ENCODE measurements at regions not wholly inside any gene's neighbourhood (a gene's known extent, or its start where the extent isn't known, plus 50 kb on each side); places are given as distances from the start of the nearest gene placed in this dataset.

DNA sequence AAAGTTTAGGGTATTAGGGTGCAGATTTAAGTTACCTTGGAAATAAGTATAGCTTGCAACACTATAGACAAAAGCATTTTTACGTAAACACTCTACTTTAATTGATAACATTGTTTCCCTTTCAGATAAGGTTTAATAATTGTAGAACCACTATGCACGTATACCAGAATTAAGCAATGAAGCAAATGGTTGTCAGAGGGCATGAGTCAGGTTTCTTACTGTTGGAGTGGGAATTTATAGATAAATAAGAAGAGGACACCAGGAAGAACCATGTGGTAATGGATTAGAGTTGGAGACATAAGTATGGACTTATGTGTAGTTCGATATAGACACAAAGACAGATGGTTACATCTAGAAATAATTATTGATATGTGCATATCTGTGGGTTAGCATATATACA, 355.6 kb downstream of the ETV1 start:
- no peak overlapping the region for H3K4me3 ChIP-seq
- DNase-seq (ENCODE audit: low read depth, low spot score), result no peak

More for the DNA sequence above, 355.6 kb downstream of the ETV1 start:
- CTCF ChIA-PET, result no interaction called here
- no peaks in the 10 kb centered on the region for H4K20me1 ChIP-seq (ENCODE audit: control insufficient read depth, insufficient read depth)
- no peak overlapping the region for H3K4me2 ChIP-seq (ENCODE audit: control insufficient read depth, insufficient read depth)
- RAD21 ChIA-PET (ENCODE audit: unreplicated experiment), result no interaction called here
- no peak overlapping the region for H3K27ac ChIP-seq (ENCODE audit: control insufficient read depth, insufficient read depth)
- intact Hi-C loops (cut with micrococcal nuclease; ENCODE audit: unreplicated experiment), result no loop called here
- no peak for TF ChIP-seq ZNF592 (IDR thresholded peaks at IDR 0.05)
- TF ChIP-seq SREBF1 (IDR thresholded peaks at IDR 0.05; ENCODE audit: low read length), result no peak
- no peak for TF ChIP-seq PML (IDR thresholded peaks at IDR 0.05; ENCODE audit: low read length)
- no peak for TF ChIP-seq TBL1XR1 (IDR thresholded peaks at IDR 0.05; ENCODE audit: low read depth, low read length)
- TF ChIP-seq ATF3 (IDR thresholded peaks at IDR 0.05; ENCODE audit: borderline replicate concordance, extremely low read depth, low read depth, low read length), result no peak
- TF ChIP-seq HCFC1 (IDR thresholded peaks at IDR 0.05; ENCODE audit: low read length), result no peak
- no peak overlapping the region for H3K9ac ChIP-seq (ENCODE audit: control insufficient read depth, insufficient read depth, low read length)
- POLR2A ChIA-PET, result no interaction called here
- H3K36me3 ChIP-seq (ENCODE audit: control insufficient read depth in 2 of 2, insufficient read depth in 2 of 2, low read length in 1 of 2), result no peaks in the 10 kb centered on the region
- no peaks in the 10 kb centered on the region for H3K9me3 ChIP-seq (replicated peaks; ENCODE audit: control insufficient read depth, insufficient read depth, low read length)
- H3K4me1 ChIP-seq (ENCODE audit: control insufficient read depth, insufficient read depth, low read length), result no peaks in the 10 kb centered on the region
- BruUV-seq (replicated peaks), result no TSS peak
- in situ Hi-C loops (cut with MboI), result no loop called here
- no peak for ATAC-seq
- no peak overlapping the region for H2AFZ ChIP-seq (ENCODE audit: control insufficient read depth, low read depth, low read length)
- FAIRE-seq, result no peak
- WGBS (ENCODE audit: insufficient coverage, insufficient replicate concordance, low lambda C conversion rate, missing lambda C conversion rate), result 0% methylated on average over 3 of the region's 3 CpGs
- no peaks in the 10 kb centered on the region for H3K79me2 ChIP-seq (ENCODE audit: control insufficient read depth, insufficient read depth, low read length)
- H3K27me3 ChIP-seq (replicated peaks in 1 of 2; ENCODE audit: control insufficient read depth in 2 of 2, insufficient read depth in 2 of 2, low read length in 1 of 2), result no peaks in the 10 kb centered on the region
- SMC1A ChIA-PET (ENCODE audit: uncharacterized antibody, unreplicated experiment), result no interaction called here

All from GM12878 (cell line).